BE2C (cell line): ENCODE measurements at regions not wholly inside any gene's neighbourhood (a gene's known extent, or its start where the extent isn't known, plus 50 kb on each side); places are given as distances from the start of the nearest gene placed in this dataset.

Experiments
- DNase-seq: peaks from one replicate; pipeline ENCODE4 v3.0.0-alpha.2; 2020
- H3K27me3 ChIP-seq: fragments of 250-450 bp; sonication (Bioruptor Pico); 2 replicates; pipeline ENCODE4 v1.5.1; 2020; ENCODE audit warnings: mild to moderate bottlenecking
- H3K36me3 ChIP-seq: fragments of 250-450 bp; sonication (Bioruptor Pico); 2 replicates; pipeline ENCODE4 v1.5.1; 2020; ENCODE audit warnings: mild to moderate bottlenecking
- H3K4me1 ChIP-seq: fragments of 250-450 bp; sonication (Bioruptor Pico); 2 replicates; pipeline ENCODE4 v1.5.1; 2020
- H3K4me3 ChIP-seq: 2 replicates; pipeline ENCODE4 v1.5.1; 2011; ENCODE audit warnings: low read depth, low read length
- H3K9me3 ChIP-seq: fragments of 250-450 bp; sonication (Bioruptor Pico); 2 replicates; pipeline ENCODE4 v1.5.1; 2020
- TF ChIP-seq, protein P1 (sequence below): IDR thresholded peaks from 2 replicates; pipeline ENCODE4 v1.5.1; 2012; ENCODE audit warnings: mild to moderate bottlenecking, low read depth, low read length

- DNase-seq, result no peak
- Histone ChIP-seq H3K27me3 (no peaks in the 10 kb centered on the region), H3K4me3 (no peak overlapping the region), H3K36me3 (no peaks in the 10 kb centered on the region), H3K9me3 (no peaks in the 10 kb centered on the region), H3K4me1 (no peaks in the 10 kb centered on the region)
- TF ChIP-seq, protein P1, sequence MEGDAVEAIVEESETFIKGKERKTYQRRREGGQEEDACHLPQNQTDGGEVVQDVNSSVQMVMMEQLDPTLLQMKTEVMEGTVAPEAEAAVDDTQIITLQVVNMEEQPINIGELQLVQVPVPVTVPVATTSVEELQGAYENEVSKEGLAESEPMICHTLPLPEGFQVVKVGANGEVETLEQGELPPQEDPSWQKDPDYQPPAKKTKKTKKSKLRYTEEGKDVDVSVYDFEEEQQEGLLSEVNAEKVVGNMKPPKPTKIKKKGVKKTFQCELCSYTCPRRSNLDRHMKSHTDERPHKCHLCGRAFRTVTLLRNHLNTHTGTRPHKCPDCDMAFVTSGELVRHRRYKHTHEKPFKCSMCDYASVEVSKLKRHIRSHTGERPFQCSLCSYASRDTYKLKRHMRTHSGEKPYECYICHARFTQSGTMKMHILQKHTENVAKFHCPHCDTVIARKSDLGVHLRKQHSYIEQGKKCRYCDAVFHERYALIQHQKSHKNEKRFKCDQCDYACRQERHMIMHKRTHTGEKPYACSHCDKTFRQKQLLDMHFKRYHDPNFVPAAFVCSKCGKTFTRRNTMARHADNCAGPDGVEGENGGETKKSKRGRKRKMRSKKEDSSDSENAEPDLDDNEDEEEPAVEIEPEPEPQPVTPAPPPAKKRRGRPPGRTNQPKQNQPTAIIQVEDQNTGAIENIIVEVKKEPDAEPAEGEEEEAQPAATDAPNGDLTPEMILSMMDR, result no peak
Observed at GRCh38 chr7:85392326-85392725, 205.5 kb upstream of the SEMA3D start.

GRCh38 chr7:85386460-85386859 lies 199.6 kb upstream of the SEMA3D start:
- no peak for DNase-seq
- Histone ChIP-seq H3K27me3 (no peaks in the 10 kb centered on the region), H3K36me3 (no peaks in the 10 kb centered on the region), H3K4me3 (no peak overlapping the region), H3K4me1 (no peaks in the 10 kb centered on the region), H3K9me3 (no peaks in the 10 kb centered on the region)
- TF ChIP-seq, protein P1, result no peak

DNA sequence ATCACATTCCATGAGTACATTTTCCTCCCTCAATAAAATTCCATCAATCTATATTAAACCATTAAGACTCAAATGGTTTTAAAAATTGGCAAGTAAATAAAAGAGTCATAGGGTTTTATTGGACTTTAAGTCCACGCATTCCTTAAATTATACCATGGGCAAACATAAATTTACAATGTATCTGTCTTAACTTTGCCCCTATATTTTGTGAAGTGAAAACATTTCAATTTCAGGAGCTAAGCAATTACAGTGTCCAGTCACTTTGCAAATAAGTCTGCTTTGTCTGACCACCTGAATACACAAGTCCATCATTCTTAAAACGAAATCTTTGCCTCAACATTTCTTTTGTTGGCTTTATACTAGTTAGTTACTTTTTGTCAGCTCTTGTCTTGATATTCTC lies 197.5 kb upstream of the SEMA3D start:
- TF ChIP-seq, protein P1, result no peak
- no peaks in the 10 kb centered on the region for H3K36me3 ChIP-seq
- DNase-seq, result no peak
- no peaks in the 10 kb centered on the region for H3K27me3 ChIP-seq
- no peaks in the 10 kb centered on the region for H3K4me1 ChIP-seq
- H3K9me3 ChIP-seq, result no peaks in the 10 kb centered on the region
- H3K4me3 ChIP-seq, result no peak overlapping the region

- H3K4me1 ChIP-seq, result no peaks in the 10 kb centered on the region
- H3K4me3 ChIP-seq, result no peak overlapping the region
- no peaks in the 10 kb centered on the region for H3K36me3 ChIP-seq
- TF ChIP-seq, protein P1, result no peak
- DNase-seq, result no peak
- H3K27me3 ChIP-seq, result no peaks in the 10 kb centered on the region
- no peaks in the 10 kb centered on the region for H3K9me3 ChIP-seq
Observed at GRCh38 chr7:85381212-85381611, 194.4 kb upstream of the SEMA3D start.

DNA sequence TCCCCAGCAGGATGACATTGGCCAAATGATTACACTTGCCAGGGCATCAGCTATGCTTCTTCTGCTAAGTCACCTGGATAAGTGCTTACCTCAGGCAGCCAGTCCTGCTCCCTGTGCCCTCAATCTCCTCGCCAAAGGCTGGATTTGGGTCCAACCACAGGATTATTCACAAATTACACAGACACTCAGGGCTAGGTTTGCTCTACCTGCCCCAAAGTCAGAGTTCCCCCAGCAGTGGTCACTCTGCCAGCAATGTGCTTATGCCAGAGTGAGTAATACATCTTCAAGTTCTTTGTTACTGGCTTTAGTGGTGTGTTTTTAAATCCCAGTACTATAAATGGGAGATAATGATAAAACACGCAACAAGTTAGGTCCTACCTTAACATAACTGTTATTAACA lies 189.7 kb upstream of the SEMA3D start:
- H3K4me3 ChIP-seq, result no peak overlapping the region
- H3K4me1 ChIP-seq, result no peaks in the 10 kb centered on the region
- H3K27me3 ChIP-seq, result no peaks in the 10 kb centered on the region
- DNase-seq, result no peak
- no peaks in the 10 kb centered on the region for H3K9me3 ChIP-seq
- TF ChIP-seq, protein P1, result no peak
- no peaks in the 10 kb centered on the region for H3K36me3 ChIP-seq

DNA sequence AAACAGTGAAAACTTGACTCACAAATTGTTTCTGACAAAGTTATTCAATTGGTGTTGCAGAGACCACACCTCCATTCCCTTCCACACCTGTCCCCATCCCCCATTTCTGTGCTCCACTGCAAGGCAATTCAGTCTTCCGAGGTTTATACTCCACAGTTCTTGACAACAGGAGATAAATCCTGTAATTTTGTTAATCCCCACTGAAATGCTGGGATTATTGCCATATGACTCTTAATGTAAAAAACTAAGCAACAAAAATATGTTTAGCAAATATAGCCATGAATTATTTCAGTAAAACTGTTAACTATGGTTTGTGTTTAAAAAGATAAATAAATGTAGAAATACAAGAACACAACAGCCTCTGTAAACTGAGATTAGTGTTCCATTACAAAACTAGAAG lies 170.1 kb upstream of the SEMA3D start:
- H3K4me1 ChIP-seq, result no peaks in the 10 kb centered on the region
- no peaks in the 10 kb centered on the region for H3K36me3 ChIP-seq
- DNase-seq, result no peak
- H3K4me3 ChIP-seq, result no peak overlapping the region
- no peaks in the 10 kb centered on the region for H3K27me3 ChIP-seq
- TF ChIP-seq, protein P1, result no peak
- H3K9me3 ChIP-seq, result no peaks in the 10 kb centered on the region
